ENCODE measurements at regions not wholly inside any gene's neighbourhood (a gene's known extent, or its start where the extent isn't known, plus 50 kb on each side); places are given as distances from the start of the nearest gene placed in this dataset.

DNA sequence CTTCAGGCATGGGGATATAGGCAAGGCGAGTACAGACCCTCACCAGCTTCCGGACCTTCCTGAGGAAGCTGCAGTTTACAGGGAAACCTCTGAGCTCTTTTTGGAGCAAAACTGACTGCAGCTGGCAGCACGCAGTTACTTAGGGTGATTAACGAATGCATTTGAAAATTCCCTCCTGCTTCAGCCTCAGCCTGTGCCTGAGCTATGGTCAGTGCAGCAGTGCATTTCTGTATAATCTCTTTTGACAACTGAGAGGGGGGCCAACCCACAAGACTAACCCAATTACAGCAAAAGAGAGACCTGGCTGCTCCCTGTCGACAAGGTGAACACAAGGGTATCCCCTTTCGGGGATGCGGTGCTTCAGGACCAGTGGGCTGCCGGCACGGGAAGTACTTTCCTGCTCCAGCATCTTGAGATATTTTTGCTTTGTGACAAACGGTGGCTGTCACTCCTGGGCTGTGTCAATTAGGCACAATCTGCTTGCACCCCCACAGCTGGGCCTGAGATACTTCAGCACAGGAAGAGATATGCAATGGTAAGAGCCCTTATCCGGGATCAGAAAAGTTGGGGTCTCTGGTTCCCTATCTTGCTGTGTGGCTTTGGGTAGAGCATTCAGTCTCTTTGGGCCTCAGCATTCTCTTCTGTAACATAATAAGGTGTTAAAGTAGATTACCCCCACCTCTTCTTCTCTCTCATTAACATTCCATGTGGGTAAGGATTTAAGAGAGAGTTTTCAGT lies 141.0 kb downstream of the TMEM17 start:
- TF ChIP-seq, protein P1, sequence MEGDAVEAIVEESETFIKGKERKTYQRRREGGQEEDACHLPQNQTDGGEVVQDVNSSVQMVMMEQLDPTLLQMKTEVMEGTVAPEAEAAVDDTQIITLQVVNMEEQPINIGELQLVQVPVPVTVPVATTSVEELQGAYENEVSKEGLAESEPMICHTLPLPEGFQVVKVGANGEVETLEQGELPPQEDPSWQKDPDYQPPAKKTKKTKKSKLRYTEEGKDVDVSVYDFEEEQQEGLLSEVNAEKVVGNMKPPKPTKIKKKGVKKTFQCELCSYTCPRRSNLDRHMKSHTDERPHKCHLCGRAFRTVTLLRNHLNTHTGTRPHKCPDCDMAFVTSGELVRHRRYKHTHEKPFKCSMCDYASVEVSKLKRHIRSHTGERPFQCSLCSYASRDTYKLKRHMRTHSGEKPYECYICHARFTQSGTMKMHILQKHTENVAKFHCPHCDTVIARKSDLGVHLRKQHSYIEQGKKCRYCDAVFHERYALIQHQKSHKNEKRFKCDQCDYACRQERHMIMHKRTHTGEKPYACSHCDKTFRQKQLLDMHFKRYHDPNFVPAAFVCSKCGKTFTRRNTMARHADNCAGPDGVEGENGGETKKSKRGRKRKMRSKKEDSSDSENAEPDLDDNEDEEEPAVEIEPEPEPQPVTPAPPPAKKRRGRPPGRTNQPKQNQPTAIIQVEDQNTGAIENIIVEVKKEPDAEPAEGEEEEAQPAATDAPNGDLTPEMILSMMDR (conservative IDR thresholded peaks at IDR 0.05; ENCODE audit: low read length), result no peak
- TF ChIP-seq EZH2phosphoT487 (IDR thresholded peaks at IDR 0.05; ENCODE audit: borderline replicate concordance), result no peak

Data from Loucy (cell line).